ENCODE measurements at regions not wholly inside any gene's neighbourhood (a gene's known extent, or its start where the extent isn't known, plus 50 kb on each side); places are given as distances from the start of the nearest gene placed in this dataset.

- FAIRE-seq = no peak
- no peak for TF ChIP-seq POLR2A (IDR thresholded peaks at IDR 0.05; ENCODE audit: low read depth, low read length)
- TF ChIP-seq TAF1 (IDR thresholded peaks at IDR 0.05; ENCODE audit: borderline replicate concordance, low read depth, low read length) = no peak
- TF ChIP-seq POLR2AphosphoS5 (IDR thresholded peaks at IDR 0.05; ENCODE audit: low read depth, low read length) = no peak
- no peak for DNase-seq (ENCODE audit: insufficient read length)
Observed at GRCh38 chr14:104422837-104423681, 156.5 kb upstream of the C14orf180 start.

GRCh38 chr14:104423701-104424405 is 155.7 kb upstream of the C14orf180 start:
- FAIRE-seq (no peak), DNase-seq (ENCODE audit: insufficient read length) (no peak)
- TF ChIP-seq POLR2AphosphoS5 (IDR thresholded peaks at IDR 0.05; ENCODE audit: low read depth, low read length) = no peak
- no peak for TF ChIP-seq TAF1 (IDR thresholded peaks at IDR 0.05; ENCODE audit: borderline replicate concordance, low read depth, low read length)
- no peak for TF ChIP-seq POLR2A (IDR thresholded peaks at IDR 0.05; ENCODE audit: low read depth, low read length)

- FAIRE-seq (no peak), DNase-seq (ENCODE audit: insufficient read length) (no peak)
- TF ChIP-seq POLR2AphosphoS5 (IDR thresholded peaks at IDR 0.05; ENCODE audit: low read depth, low read length) = no peak
- TF ChIP-seq POLR2A (IDR thresholded peaks at IDR 0.05; ENCODE audit: low read depth, low read length) = no peak
- TF ChIP-seq TAF1 (IDR thresholded peaks at IDR 0.05; ENCODE audit: borderline replicate concordance, low read depth, low read length) = no peak
Observed at GRCh38 chr14:104424406-104425072, 155.0 kb upstream of the C14orf180 start.

- no peak for FAIRE-seq
- no peak for TF ChIP-seq TAF1 (IDR thresholded peaks at IDR 0.05; ENCODE audit: borderline replicate concordance, low read depth, low read length)
- TF ChIP-seq POLR2A (IDR thresholded peaks at IDR 0.05; ENCODE audit: low read depth, low read length) = no peak
- TF ChIP-seq POLR2AphosphoS5 (IDR thresholded peaks at IDR 0.05; ENCODE audit: low read depth, low read length) = no peak
- DNase-seq (ENCODE audit: insufficient read length) = no peak
Observed at GRCh38 chr14:104425171-104425681, 154.3 kb upstream of the C14orf180 start.

- no peak for TF ChIP-seq POLR2A (IDR thresholded peaks at IDR 0.05; ENCODE audit: low read depth, low read length)
- no peak for TF ChIP-seq TAF1 (IDR thresholded peaks at IDR 0.05; ENCODE audit: borderline replicate concordance, low read depth, low read length)
- TF ChIP-seq POLR2AphosphoS5 (IDR thresholded peaks at IDR 0.05; ENCODE audit: low read depth, low read length) = no peak
- no peak for DNase-seq (ENCODE audit: insufficient read length)
- no peak for FAIRE-seq
Observed at GRCh38 chr14:104425763-104426646, 153.6 kb upstream of the C14orf180 start.

- no peak for DNase-seq (ENCODE audit: insufficient read length)
- TF ChIP-seq POLR2AphosphoS5 (IDR thresholded peaks at IDR 0.05; ENCODE audit: low read depth, low read length) (no peak), POLR2A (IDR thresholded peaks at IDR 0.05; ENCODE audit: low read depth, low read length) (no peak)
Observed at GRCh38 chr14:104427131-104427851, 152.3 kb upstream of the C14orf180 start.

GRCh38 chr14:104428333-104428851 is 151.2 kb upstream of the C14orf180 start:
- no peak for TF ChIP-seq POLR2AphosphoS5 (IDR thresholded peaks at IDR 0.05; ENCODE audit: low read depth, low read length)
- TF ChIP-seq POLR2A (IDR thresholded peaks at IDR 0.05; ENCODE audit: low read depth, low read length) = no peak
- no peak for TF ChIP-seq TAF1 (IDR thresholded peaks at IDR 0.05; ENCODE audit: borderline replicate concordance, low read depth, low read length)
- FAIRE-seq (no peak), DNase-seq (ENCODE audit: insufficient read length) (no peak)

More at GRCh38 chr14:104427131-104427851, 152.3 kb upstream of the C14orf180 start:
- no peak for FAIRE-seq

GRCh38 chr14:104428860-104429259 is 150.7 kb upstream of the C14orf180 start:
- FAIRE-seq (no peak), DNase-seq (ENCODE audit: insufficient read length) (no peak)
- TF ChIP-seq POLR2A (IDR thresholded peaks at IDR 0.05; ENCODE audit: low read depth, low read length) = no peak
- TF ChIP-seq POLR2AphosphoS5 (IDR thresholded peaks at IDR 0.05; ENCODE audit: low read depth, low read length) = no peak
- TF ChIP-seq TAF1 (IDR thresholded peaks at IDR 0.05; ENCODE audit: borderline replicate concordance, low read depth, low read length) = no peak

GRCh38 chr14:104429291-104429861 is 150.2 kb upstream of the C14orf180 start:
- DNase-seq (ENCODE audit: insufficient read length) = no peak
- TF ChIP-seq POLR2AphosphoS5 (IDR thresholded peaks at IDR 0.05; ENCODE audit: low read depth, low read length) (no peak), POLR2A (IDR thresholded peaks at IDR 0.05; ENCODE audit: low read depth, low read length) (no peak), TAF1 (IDR thresholded peaks at IDR 0.05; ENCODE audit: borderline replicate concordance, low read depth, low read length) (no peak)
- FAIRE-seq = no peak

Data from GM12892 (cell line).